ENCODE measurements at regions not wholly inside any gene's neighbourhood (a gene's known extent, or its start where the extent isn't known, plus 50 kb on each side); places are given as distances from the start of the nearest gene placed in this dataset.

- no peak for TF ChIP-seq CTCF (IDR thresholded peaks at IDR 0.05; ENCODE audit: low read depth, low read length)
- no peak for TF ChIP-seq POLR2A (IDR thresholded peaks at IDR 0.05; ENCODE audit: extremely low read depth, insufficient read length)
These were observed 1040.9 kb downstream of the CBLN2 start for GRCh38 chr18:71503222-71503621.

Data from NB4 (cell line).